ENCODE measurements at regions not wholly inside any gene's neighbourhood (a gene's known extent, or its start where the extent isn't known, plus 50 kb on each side); places are given as distances from the start of the nearest gene placed in this dataset.
"Not testable (repeated sequence)": the region's sequence is repeated elsewhere in the genome, so short reads cannot be mapped to it uniquely, and the experiment has no call there.

- DNase-seq (ENCODE audit: low read depth) = no peak
These were observed 252.2 kb upstream of the PLPP4 start for GRCh38 chr10:120204877-120205276.

GRCh38 chr10:120205368-120206018 lies 251.5 kb upstream of the PLPP4 start:
- DNase-seq (ENCODE audit: low read depth) = no peak

GRCh38 chr10:120208488-120208887 lies 248.5 kb upstream of the PLPP4 start:
- no peak for DNase-seq (ENCODE audit: low read depth)

- DNase-seq (ENCODE audit: low read depth) = no peak
These were observed 247.8 kb upstream of the PLPP4 start for GRCh38 chr10:120209124-120209762.

GRCh38 chr10:120212275-120212674 lies 244.8 kb upstream of the PLPP4 start:
- no peak for DNase-seq (ENCODE audit: low read depth)

- DNase-seq (ENCODE audit: low read depth) = not testable (repeated sequence)
These were observed 243.7 kb upstream of the PLPP4 start for GRCh38 chr10:120213283-120213682.

GRCh38 chr10:120217736-120218135 lies 239.3 kb upstream of the PLPP4 start:
- DNase-seq (ENCODE audit: low read depth) = no peak

- no peak for DNase-seq (ENCODE audit: low read depth)
These were observed 235.0 kb upstream of the PLPP4 start for GRCh38 chr10:120221873-120222485.

- DNase-seq (ENCODE audit: low read depth) = no peak
These were observed 227.4 kb upstream of the PLPP4 start for GRCh38 chr10:120229641-120230040.

GRCh38 chr10:120239695-120240094 lies 217.3 kb upstream of the PLPP4 start:
- DNase-seq (ENCODE audit: low read depth) = not testable (repeated sequence)

GRCh38 chr10:120251821-120252442 lies 205.1 kb upstream of the PLPP4 start:
- DNase-seq (ENCODE audit: low read depth) = no peak

- DNase-seq (ENCODE audit: low read depth) = no peak
These were observed 203.9 kb upstream of the PLPP4 start for GRCh38 chr10:120253131-120253530.

GRCh38 chr10:120260456-120260855 lies 196.6 kb upstream of the PLPP4 start:
- no peak for DNase-seq (ENCODE audit: low read depth)

- no peak for DNase-seq (ENCODE audit: low read depth)
These were observed 194.0 kb upstream of the PLPP4 start for GRCh38 chr10:120262857-120263547.

GRCh38 chr10:120266022-120266421 lies 191.0 kb upstream of the PLPP4 start:
- no peak for DNase-seq (ENCODE audit: low read depth)

- no peak for DNase-seq (ENCODE audit: low read depth)
These were observed 186.1 kb upstream of the PLPP4 start for GRCh38 chr10:120270906-120271305.

- DNase-seq (ENCODE audit: low read depth) = no peak
These were observed 185.3 kb upstream of the PLPP4 start for GRCh38 chr10:120271696-120272095.

- no peak for DNase-seq (ENCODE audit: low read depth)
These were observed 184.7 kb upstream of the PLPP4 start for GRCh38 chr10:120272350-120272749.

- no peak for DNase-seq (ENCODE audit: low read depth)
These were observed 179.0 kb upstream of the PLPP4 start for GRCh38 chr10:120278069-120278468.

GRCh38 chr10:120279196-120279595 lies 177.8 kb upstream of the PLPP4 start:
- no peak for DNase-seq (ENCODE audit: low read depth)

- DNase-seq (ENCODE audit: low read depth) = no peak
These were observed 174.6 kb upstream of the PLPP4 start for GRCh38 chr10:120282421-120282820.

GRCh38 chr10:120282846-120283492 lies 174.1 kb upstream of the PLPP4 start:
- DNase-seq (ENCODE audit: low read depth) = no peak

Data from activated T-cell treated with anti-CD3 and anti-CD28 coated beads for 1 hour (primary cell).